ENCODE measurements at regions not wholly inside any gene's neighbourhood (a gene's known extent, or its start where the extent isn't known, plus 50 kb on each side); places are given as distances from the start of the nearest gene placed in this dataset.

- no peak for DNase-seq
Measured at GRCh38 chr6:141029908-141030307, 1102.8 kb upstream of the GJE1 start.

- no peak for DNase-seq
Measured at GRCh38 chr6:141028791-141029280, 1103.9 kb upstream of the GJE1 start.

- no peak for DNase-seq
Measured at GRCh38 chr6:141026504-141026903, 1106.2 kb upstream of the GJE1 start.

GRCh38 chr6:141024526-141024925 is 1108.2 kb upstream of the GJE1 start:
- DNase-seq: no peak

- DNase-seq: no peak
Measured at GRCh38 chr6:141017941-141018340, 1114.8 kb upstream of the GJE1 start.

- no peak for DNase-seq
Measured at GRCh38 chr6:141000917-141001316, 1131.8 kb upstream of the GJE1 start.

GRCh38 chr6:140993515-140993914 is 1139.2 kb upstream of the GJE1 start:
- DNase-seq: no peak

- no peak for DNase-seq
Measured at GRCh38 chr6:140992678-140993077, 1140.0 kb upstream of the GJE1 start.

- DNase-seq: no peak
Measured at GRCh38 chr6:140988780-140989179, 1143.9 kb upstream of the GJE1 start.

- no peak for DNase-seq
Measured at GRCh38 chr6:140987364-140988155, 1145.2 kb upstream of the GJE1 start.

GRCh38 chr6:140985679-140986275 is 1146.9 kb upstream of the GJE1 start:
- DNase-seq: no peak

- no peak for DNase-seq
Measured at GRCh38 chr6:140980265-140980887, 1152.3 kb upstream of the GJE1 start.

- DNase-seq: no peak
Measured at GRCh38 chr6:140979642-140980091, 1153.1 kb upstream of the GJE1 start.

- DNase-seq: no peak
Measured at GRCh38 chr6:140977403-140977802, 1155.3 kb upstream of the GJE1 start.

GRCh38 chr6:140976806-140977205 is 1155.9 kb upstream of the GJE1 start:
- no peak for DNase-seq

- no peak for DNase-seq
Measured at GRCh38 chr6:140970485-140970884, 1162.2 kb upstream of the GJE1 start.

- no peak for DNase-seq
Measured at GRCh38 chr6:140968062-140968461, 1164.7 kb upstream of the GJE1 start.

- DNase-seq: no peak
Measured at GRCh38 chr6:140966676-140967075, 1166.0 kb upstream of the GJE1 start.

GRCh38 chr6:140960566-140960965 is 1172.2 kb upstream of the GJE1 start:
- DNase-seq: no peak

GRCh38 chr6:140957386-140957785 is 1175.3 kb upstream of the GJE1 start:
- no peak for DNase-seq

GRCh38 chr6:140956571-140957369 is 1176.0 kb upstream of the GJE1 start:
- no peak for DNase-seq

GRCh38 chr6:140940251-140940925 is 1192.3 kb upstream of the GJE1 start:
- no peak for DNase-seq

Measured in right forelimb (tissue), 1 donor.